Nephron (organoid): ENCODE measurements at regions not wholly inside any gene's neighbourhood (a gene's known extent, or its start where the extent isn't known, plus 50 kb on each side); places are given as distances from the start of the nearest gene placed in this dataset.
"Not testable (repeated sequence)": the region's sequence is repeated elsewhere in the genome, so short reads cannot be mapped to it uniquely, and the experiment has no call there.

ENCODE experiments used
- H3K27ac Mint-ChIP-seq, 3 experiments: 2 replicates each; pipeline ENCODE4 v1.8.0; 2020; ENCODE audit warnings: mixed read lengths in 3 of 3, mild to moderate bottlenecking in 2 of 3, moderate library complexity in 1 of 3
- H3K27me3 Mint-ChIP-seq: 2 replicates; pipeline ENCODE4 v1.8.0; 2021; ENCODE audit warnings: low read depth, mild to moderate bottlenecking, moderate library complexity, mixed read lengths
- H3K36me3 Mint-ChIP-seq: 2 replicates; pipeline ENCODE4 v1.8.0; 2020; ENCODE audit warnings: low read depth, mixed read lengths
- H3K4me1 Mint-ChIP-seq: 2 replicates; pipeline ENCODE4 v1.8.0; 2020; ENCODE audit warnings: mixed read lengths
- H3K4me3 Mint-ChIP-seq, 3 experiments: 2 replicates each; pipeline ENCODE4 v1.8.0; 2020; ENCODE audit warnings: mild to moderate bottlenecking in 3 of 3, mixed read lengths in 3 of 3, moderate library complexity in 2 of 3
- H3K9me3 Mint-ChIP-seq: 2 replicates; pipeline ENCODE4 v1.8.0; 2020; ENCODE audit warnings: mixed read lengths
- TF ChIP-seq, protein P1 (sequence below), 3 experiments: fragments of 200-600 bp; sonication (generic); IDR thresholded peaks; one replicate each; pipeline ENCODE4 v1.5.0; 2021; ENCODE audit warnings: antibody characterized with exemption in 3 of 3; ENCODE audit not compliant: unreplicated experiment in 3 of 3

- no peak overlapping the region for H3K27ac Mint-ChIP-seq
- TF ChIP-seq, protein P1, sequence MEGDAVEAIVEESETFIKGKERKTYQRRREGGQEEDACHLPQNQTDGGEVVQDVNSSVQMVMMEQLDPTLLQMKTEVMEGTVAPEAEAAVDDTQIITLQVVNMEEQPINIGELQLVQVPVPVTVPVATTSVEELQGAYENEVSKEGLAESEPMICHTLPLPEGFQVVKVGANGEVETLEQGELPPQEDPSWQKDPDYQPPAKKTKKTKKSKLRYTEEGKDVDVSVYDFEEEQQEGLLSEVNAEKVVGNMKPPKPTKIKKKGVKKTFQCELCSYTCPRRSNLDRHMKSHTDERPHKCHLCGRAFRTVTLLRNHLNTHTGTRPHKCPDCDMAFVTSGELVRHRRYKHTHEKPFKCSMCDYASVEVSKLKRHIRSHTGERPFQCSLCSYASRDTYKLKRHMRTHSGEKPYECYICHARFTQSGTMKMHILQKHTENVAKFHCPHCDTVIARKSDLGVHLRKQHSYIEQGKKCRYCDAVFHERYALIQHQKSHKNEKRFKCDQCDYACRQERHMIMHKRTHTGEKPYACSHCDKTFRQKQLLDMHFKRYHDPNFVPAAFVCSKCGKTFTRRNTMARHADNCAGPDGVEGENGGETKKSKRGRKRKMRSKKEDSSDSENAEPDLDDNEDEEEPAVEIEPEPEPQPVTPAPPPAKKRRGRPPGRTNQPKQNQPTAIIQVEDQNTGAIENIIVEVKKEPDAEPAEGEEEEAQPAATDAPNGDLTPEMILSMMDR (IDR thresholded peaks at IDR 0.05; ENCODE audit: unreplicated experiment in 3 of 3) = no peak
- H3K4me3 Mint-ChIP-seq = no peak overlapping the region
- no peaks in the 10 kb centered on the region for H3K27me3 Mint-ChIP-seq
- peaks cover 16% of the 10 kb centered on the region for H3K9me3 Mint-ChIP-seq
- H3K36me3 Mint-ChIP-seq = no peaks in the 10 kb centered on the region
- no peaks in the 10 kb centered on the region for H3K4me1 Mint-ChIP-seq
Measured at GRCh38 chr2:116264872-116265271, 1549.6 kb upstream of the DDX18 start.

DNA sequence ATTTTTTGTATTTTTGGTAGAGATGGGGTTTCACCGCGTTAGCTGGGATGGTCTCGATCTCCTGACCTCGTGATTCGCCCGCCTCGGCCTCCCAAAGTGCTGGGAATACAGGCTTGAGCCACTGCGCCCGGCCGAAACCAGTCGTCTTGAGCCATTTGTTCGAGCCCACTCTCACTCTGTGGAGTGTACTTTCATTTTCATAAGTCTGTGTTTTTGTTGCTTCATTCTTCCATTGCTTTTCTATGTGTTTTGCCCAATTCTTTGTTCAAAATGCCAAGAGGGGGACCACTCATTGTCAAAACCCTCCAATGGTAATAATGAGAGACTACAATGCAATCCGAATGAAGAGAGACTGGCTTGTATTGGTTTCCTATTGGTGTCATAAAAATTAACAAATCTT, 1545.5 kb upstream of the DDX18 start:
- H3K27ac Mint-ChIP-seq = no peak overlapping the region
- no peaks in the 10 kb centered on the region for H3K27me3 Mint-ChIP-seq
- no peaks in the 10 kb centered on the region for H3K9me3 Mint-ChIP-seq
- no peaks in the 10 kb centered on the region for H3K36me3 Mint-ChIP-seq
- H3K4me1 Mint-ChIP-seq = no peaks in the 10 kb centered on the region
- no peak overlapping the region for H3K4me3 Mint-ChIP-seq
- TF ChIP-seq, protein P1 (IDR thresholded peaks at IDR 0.05; ENCODE audit: unreplicated experiment in 3 of 3) = no peak

GRCh38 chr2:116304328-116304727, 1510.2 kb upstream of the DDX18 start:
- Mint-ChIP-seq H3K4me3 (no peak overlapping the region), H3K36me3 (no peaks in the 10 kb centered on the region), H3K9me3 (no peaks in the 10 kb centered on the region), H3K4me1 (no peaks in the 10 kb centered on the region), H3K27me3 (no peaks in the 10 kb centered on the region), H3K27ac (no peak overlapping the region)
- TF ChIP-seq, protein P1 (IDR thresholded peaks at IDR 0.05; ENCODE audit: unreplicated experiment in 3 of 3) = no peak

DNA sequence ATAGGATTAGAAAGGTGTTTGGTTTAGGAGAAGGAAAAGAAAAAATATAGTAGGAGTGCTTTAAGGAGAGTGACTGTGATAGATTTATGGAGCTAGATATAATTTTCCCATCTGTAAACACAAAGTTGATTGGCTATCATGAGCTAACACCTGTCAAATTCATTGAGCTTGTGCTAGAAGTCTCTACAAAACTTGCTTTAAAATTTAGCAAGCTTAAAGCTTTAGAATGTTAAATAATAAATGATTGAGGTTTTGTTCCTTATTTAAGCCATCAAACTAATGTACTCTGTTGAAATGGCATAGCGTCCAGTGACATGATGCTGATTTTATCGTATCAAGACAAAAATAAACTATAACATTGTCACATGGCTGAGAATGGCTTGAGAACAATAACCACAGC, 1497.4 kb upstream of the DDX18 start:
- Mint-ChIP-seq H3K36me3 (no peaks in the 10 kb centered on the region), H3K9me3 (no peaks in the 10 kb centered on the region), H3K4me1 (no peaks in the 10 kb centered on the region), H3K27ac (no peak overlapping the region), H3K4me3 (no peak overlapping the region), H3K27me3 (no peaks in the 10 kb centered on the region)
- TF ChIP-seq, protein P1 (IDR thresholded peaks at IDR 0.05; ENCODE audit: unreplicated experiment in 3 of 3) = no peak

DNA sequence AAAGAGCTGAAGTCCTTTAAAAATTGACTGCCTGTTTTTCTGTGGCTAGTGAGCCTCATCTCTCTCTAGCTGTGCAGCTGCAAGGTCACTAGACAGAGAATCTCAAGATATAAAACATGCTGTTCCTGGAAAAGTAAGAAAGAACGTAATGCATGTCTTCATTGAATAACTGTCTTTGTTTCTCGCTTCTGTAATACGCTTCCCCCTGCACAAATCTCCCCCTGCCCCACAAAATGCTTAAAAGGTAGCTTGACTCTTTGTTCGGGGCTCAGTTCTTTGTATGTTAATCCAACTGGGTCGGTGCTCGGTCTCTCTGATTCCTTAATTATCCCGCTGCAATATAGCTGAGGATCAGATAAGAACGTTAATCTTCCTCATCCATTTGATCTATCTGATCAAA, 1495.9 kb upstream of the DDX18 start:
- not testable (repeated sequence) for H3K27ac Mint-ChIP-seq, H3K36me3 Mint-ChIP-seq, H3K4me3 Mint-ChIP-seq, H3K27me3 Mint-ChIP-seq, H3K9me3 Mint-ChIP-seq, H3K4me1 Mint-ChIP-seq

DNA sequence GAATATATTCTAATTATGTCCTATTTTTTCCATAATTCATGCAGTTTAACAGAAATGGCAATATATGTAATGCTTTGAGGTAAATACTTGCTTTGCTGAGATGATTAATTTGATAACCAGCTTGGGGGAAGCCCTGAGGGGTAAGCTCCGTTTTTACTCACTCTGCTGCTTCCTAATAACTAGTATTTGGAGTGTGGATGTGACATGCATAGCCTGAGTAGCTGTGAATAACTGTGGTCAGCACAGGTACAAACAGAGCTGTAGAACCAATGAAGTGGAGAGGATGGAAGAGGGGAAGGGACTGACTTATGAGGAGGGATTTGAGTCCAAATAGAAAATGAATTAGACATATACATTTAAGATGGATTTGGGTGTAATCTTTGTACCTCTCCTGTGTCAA, 1495.5 kb upstream of the DDX18 start:
- TF ChIP-seq, protein P1 (IDR thresholded peaks at IDR 0.05; ENCODE audit: unreplicated experiment in 3 of 3) = no peak
- Mint-ChIP-seq H3K4me1 (no peaks in the 10 kb centered on the region), H3K9me3 (no peaks in the 10 kb centered on the region), H3K27me3 (no peaks in the 10 kb centered on the region), H3K36me3 (no peaks in the 10 kb centered on the region), H3K4me3 (no peak overlapping the region), H3K27ac (no peak overlapping the region)
